Duodenal mucosa (tissue), 2 donors: ENCODE measurements at regions not wholly inside any gene's neighbourhood (a gene's known extent, or its start where the extent isn't known, plus 50 kb on each side); places are given as distances from the start of the nearest gene placed in this dataset.

Experiments used
- H3K27ac ChIP-seq: one replicate; pipeline ENCODE4 v1.7.0; 2013; ENCODE audit warnings: low read depth, low read length
- H3K27me3 ChIP-seq, 2 donors: one replicate each; pipeline ENCODE4 v1.7.0; 2013; ENCODE audit warnings: low read length in 2 of 2, control low read depth in 1 of 2; ENCODE audit not compliant: insufficient read depth in 2 of 2, control insufficient read depth in 1 of 2
- H3K36me3 ChIP-seq, 2 donors: one replicate each; pipeline ENCODE4 v1.7.0; 2013; ENCODE audit warnings: low read length in 2 of 2, control low read depth in 1 of 2; ENCODE audit not compliant: insufficient read depth in 2 of 2, control insufficient read depth in 1 of 2
- H3K4me1 ChIP-seq, 2 donors: one replicate each; pipeline ENCODE4 v1.7.0; 2013; ENCODE audit warnings: low read length in 2 of 2, control low read depth in 1 of 2; ENCODE audit not compliant: insufficient read depth in 2 of 2, control insufficient read depth in 1 of 2
- H3K4me3 ChIP-seq, 2 donors: one replicate each; pipeline ENCODE4 v1.7.0; 2013; ENCODE audit warnings: low read length in 2 of 2, low read depth in 1 of 2
- H3K9ac ChIP-seq, 2 donors: one replicate each; pipeline ENCODE4 v1.7.0; 2013; ENCODE audit warnings: low read length in 2 of 2, low read depth in 1 of 2
- H3K9me3 ChIP-seq, 2 donors: one replicate each; pipeline ENCODE4 v1.7.0; 2013; ENCODE audit warnings: low read length in 2 of 2, control low read depth in 1 of 2; ENCODE audit not compliant: control insufficient read depth in 1 of 2

- H3K4me3 ChIP-seq, result no peak overlapping the region
Observed at GRCh38 chr21:15272591-15272990, 207.8 kb upstream of the NRIP1 start.

GRCh38 chr21:15273244-15273643, 208.4 kb upstream of the NRIP1 start:
- Histone ChIP-seq H3K27me3 (no peaks in the 10 kb centered on the region), H3K9ac (no peak overlapping the region), H3K4me3 (no peak overlapping the region), H3K4me1 (no peaks in the 10 kb centered on the region), H3K27ac (no peak overlapping the region), H3K9me3 (no peaks in the 10 kb centered on the region), H3K36me3 (no peaks in the 10 kb centered on the region)

More at GRCh38 chr21:15272591-15272990, 207.8 kb upstream of the NRIP1 start:
- no peak overlapping the region for H3K9ac ChIP-seq
- no peaks in the 10 kb centered on the region for H3K36me3 ChIP-seq
- no peaks in the 10 kb centered on the region for H3K27me3 ChIP-seq
- H3K4me1 ChIP-seq, result no peaks in the 10 kb centered on the region
- H3K27ac ChIP-seq, result no peak overlapping the region
- H3K9me3 ChIP-seq, result no peaks in the 10 kb centered on the region

- no peaks in the 10 kb centered on the region for H3K9me3 ChIP-seq
- no peaks in the 10 kb centered on the region for H3K27me3 ChIP-seq
- H3K27ac ChIP-seq, result no peak overlapping the region
- H3K4me3 ChIP-seq, result no peak overlapping the region
- H3K36me3 ChIP-seq, result no peaks in the 10 kb centered on the region
- no peaks in the 10 kb centered on the region for H3K4me1 ChIP-seq
- no peak overlapping the region for H3K9ac ChIP-seq
Observed at GRCh38 chr21:15274701-15275485, 210.1 kb upstream of the NRIP1 start.

GRCh38 chr21:15275615-15276235, 210.9 kb upstream of the NRIP1 start:
- Histone ChIP-seq H3K27ac (no peak overlapping the region), H3K27me3 (no peaks in the 10 kb centered on the region), H3K36me3 (no peaks in the 10 kb centered on the region), H3K9ac (no peak overlapping the region), H3K4me1 (no peaks in the 10 kb centered on the region), H3K9me3 (no peaks in the 10 kb centered on the region), H3K4me3 (no peak overlapping the region)

GRCh38 chr21:15276243-15276642, 211.4 kb upstream of the NRIP1 start:
- no peaks in the 10 kb centered on the region for H3K4me1 ChIP-seq
- no peaks in the 10 kb centered on the region for H3K27me3 ChIP-seq
- no peak overlapping the region for H3K27ac ChIP-seq

GRCh38 chr21:15277466-15277865, 212.7 kb upstream of the NRIP1 start:
- H3K9me3 ChIP-seq, result no peaks in the 10 kb centered on the region
- no peaks in the 10 kb centered on the region for H3K4me1 ChIP-seq
- no peak overlapping the region for H3K4me3 ChIP-seq

More at GRCh38 chr21:15276243-15276642, 211.4 kb upstream of the NRIP1 start:
- Histone ChIP-seq H3K9me3 (no peaks in the 10 kb centered on the region), H3K36me3 (no peaks in the 10 kb centered on the region), H3K9ac (no peak overlapping the region), H3K4me3 (no peak overlapping the region)

GRCh38 chr21:15278279-15278678, 213.5 kb upstream of the NRIP1 start:
- H3K36me3 ChIP-seq, result no peaks in the 10 kb centered on the region
- no peak overlapping the region for H3K9ac ChIP-seq
- no peaks in the 10 kb centered on the region for H3K4me1 ChIP-seq
- no peaks in the 10 kb centered on the region for H3K27me3 ChIP-seq
- no peaks in the 10 kb centered on the region for H3K9me3 ChIP-seq
- no peak overlapping the region for H3K4me3 ChIP-seq
- no peak overlapping the region for H3K27ac ChIP-seq

More at GRCh38 chr21:15277466-15277865, 212.7 kb upstream of the NRIP1 start:
- Histone ChIP-seq H3K27ac (no peak overlapping the region), H3K36me3 (no peaks in the 10 kb centered on the region), H3K9ac (no peak overlapping the region), H3K27me3 (no peaks in the 10 kb centered on the region)

- H3K4me3 ChIP-seq, result no peak overlapping the region
- H3K9ac ChIP-seq, result no peak overlapping the region
- no peaks in the 10 kb centered on the region for H3K36me3 ChIP-seq
- no peaks in the 10 kb centered on the region for H3K4me1 ChIP-seq
- no peak overlapping the region for H3K27ac ChIP-seq
- no peaks in the 10 kb centered on the region for H3K9me3 ChIP-seq
- no peaks in the 10 kb centered on the region for H3K27me3 ChIP-seq
Observed at GRCh38 chr21:15278851-15279250, 214.1 kb upstream of the NRIP1 start.

- no peak overlapping the region for H3K27ac ChIP-seq
- H3K4me1 ChIP-seq, result no peaks in the 10 kb centered on the region
- H3K27me3 ChIP-seq, result no peaks in the 10 kb centered on the region
- H3K4me3 ChIP-seq, result no peak overlapping the region
- H3K36me3 ChIP-seq, result no peaks in the 10 kb centered on the region
- H3K9ac ChIP-seq, result no peak overlapping the region
- H3K9me3 ChIP-seq, result no peaks in the 10 kb centered on the region
Observed at GRCh38 chr21:15279482-15279881, 214.7 kb upstream of the NRIP1 start.

- Histone ChIP-seq H3K27me3 (no peaks in the 10 kb centered on the region), H3K4me3 (no peak overlapping the region), H3K27ac (no peak overlapping the region), H3K9me3 (no peaks in the 10 kb centered on the region), H3K36me3 (no peaks in the 10 kb centered on the region), H3K4me1 (no peaks in the 10 kb centered on the region), H3K9ac (no peak overlapping the region)
Observed at GRCh38 chr21:15281714-15282113, 216.9 kb upstream of the NRIP1 start.
